ENCODE measurements at regions not wholly inside any gene's neighbourhood (a gene's known extent, or its start where the extent isn't known, plus 50 kb on each side); places are given as distances from the start of the nearest gene placed in this dataset.

- in situ Hi-C loops (cut with HindIII; ENCODE audit: low sequenced_read_pairs): no loop called here
Measured at GRCh38 chr18:73966954-73967353, 180.7 kb downstream of the FBXO15 start.

- in situ Hi-C loops (cut with HindIII; ENCODE audit: low sequenced_read_pairs): no loop called here
Measured at GRCh38 chr18:73962256-73962655, 185.4 kb downstream of the FBXO15 start.

- in situ Hi-C loops (cut with HindIII; ENCODE audit: low sequenced_read_pairs): no loop called here
Measured at GRCh38 chr18:73961804-73962203, 185.8 kb downstream of the FBXO15 start.

GRCh38 chr18:73959352-73959751 lies 188.3 kb downstream of the FBXO15 start:
- in situ Hi-C loops (cut with HindIII; ENCODE audit: low sequenced_read_pairs): no loop called here

GRCh38 chr18:73954268-73954667 lies 193.4 kb downstream of the FBXO15 start:
- in situ Hi-C loops (cut with HindIII; ENCODE audit: low sequenced_read_pairs): no loop called here

GRCh38 chr18:73952296-73952946 lies 195.2 kb downstream of the FBXO15 start:
- in situ Hi-C loops (cut with HindIII; ENCODE audit: low sequenced_read_pairs): no loop called here

GRCh38 chr18:73950116-73950700 lies 197.4 kb downstream of the FBXO15 start:
- in situ Hi-C loops (cut with HindIII; ENCODE audit: low sequenced_read_pairs): no loop called here

GRCh38 chr18:73948497-73948896 lies 199.1 kb downstream of the FBXO15 start:
- in situ Hi-C loops (cut with HindIII; ENCODE audit: low sequenced_read_pairs): no loop called here

- in situ Hi-C loops (cut with HindIII; ENCODE audit: low sequenced_read_pairs): no loop called here
Measured at GRCh38 chr18:73948084-73948483, 199.6 kb downstream of the FBXO15 start.

GRCh38 chr18:73947180-73947921 lies 200.3 kb downstream of the FBXO15 start:
- in situ Hi-C loops (cut with HindIII; ENCODE audit: low sequenced_read_pairs): no loop called here

GRCh38 chr18:73945130-73945792 lies 202.4 kb downstream of the FBXO15 start:
- in situ Hi-C loops (cut with HindIII; ENCODE audit: low sequenced_read_pairs): no loop called here

- in situ Hi-C loops (cut with HindIII; ENCODE audit: low sequenced_read_pairs): loop anchor here (5.0 kb wide), 1 partner anchor 98 kb away; no protein-coding TSS in a partner anchor
Measured at GRCh38 chr18:73944715-73945114, 202.9 kb downstream of the FBXO15 start.

- in situ Hi-C loops (cut with HindIII; ENCODE audit: low sequenced_read_pairs): loop anchor here (5.0 kb wide), 1 partner anchor 99 kb away; no protein-coding TSS in a partner anchor
Measured at GRCh38 chr18:73943763-73944162, 203.9 kb downstream of the FBXO15 start.

- in situ Hi-C loops (cut with HindIII; ENCODE audit: low sequenced_read_pairs): loop anchor here (5.0 kb wide), 1 partner anchor 99 kb away; no protein-coding TSS in a partner anchor
Measured at GRCh38 chr18:73942956-73943355, 204.7 kb downstream of the FBXO15 start.

- in situ Hi-C loops (cut with HindIII; ENCODE audit: low sequenced_read_pairs): loop anchor here (5.0 kb wide), 1 partner anchor 100 kb away; no protein-coding TSS in a partner anchor
Measured at GRCh38 chr18:73942081-73942625, 205.5 kb downstream of the FBXO15 start.

- in situ Hi-C loops (cut with HindIII; ENCODE audit: low sequenced_read_pairs): loop anchor here (5.0 kb wide), 1 partner anchor 102 kb away; no protein-coding TSS in a partner anchor
Measured at GRCh38 chr18:73940721-73941120, 206.9 kb downstream of the FBXO15 start.

- in situ Hi-C loops (cut with HindIII; ENCODE audit: low sequenced_read_pairs): no loop called here
Measured at GRCh38 chr18:73939391-73939790, 208.2 kb downstream of the FBXO15 start.

GRCh38 chr18:73933685-73934084 lies 213.9 kb downstream of the FBXO15 start:
- in situ Hi-C loops (cut with HindIII; ENCODE audit: low sequenced_read_pairs): no loop called here

GRCh38 chr18:73932976-73933375 lies 214.7 kb downstream of the FBXO15 start:
- in situ Hi-C loops (cut with HindIII; ENCODE audit: low sequenced_read_pairs): no loop called here

GRCh38 chr18:73927496-73927895 lies 220.1 kb downstream of the FBXO15 start:
- in situ Hi-C loops (cut with HindIII; ENCODE audit: low sequenced_read_pairs): no loop called here

GRCh38 chr18:73924836-73925235 lies 222.8 kb downstream of the FBXO15 start:
- in situ Hi-C loops (cut with HindIII; ENCODE audit: low sequenced_read_pairs): no loop called here
